HG02571 (cell line): ENCODE measurements at regions not wholly inside any gene's neighbourhood (a gene's known extent, or its start where the extent isn't known, plus 50 kb on each side); places are given as distances from the start of the nearest gene placed in this dataset.
"Not testable (repeated sequence)": the region's sequence is repeated elsewhere in the genome, so short reads cannot be mapped to it uniquely, and the experiment has no call there.

Experiments used
- ATAC-seq: cut with Tn5 transposase; IDR thresholded peaks from one replicate; pipeline ENCODE4 v1.9.1; 2021; ENCODE audit warnings: mild to moderate bottlenecking, moderate library complexity; ENCODE audit not compliant: unreplicated experiment

GRCh38 chr11:81337756-81338155, 1395.9 kb downstream of the FAM181B start:
- ATAC-seq, result no peak

- no peak for ATAC-seq
Observed at GRCh38 chr11:81332276-81332675, 1401.4 kb downstream of the FAM181B start.

GRCh38 chr11:81331611-81332235, 1401.9 kb downstream of the FAM181B start:
- ATAC-seq, result no peak

DNA sequence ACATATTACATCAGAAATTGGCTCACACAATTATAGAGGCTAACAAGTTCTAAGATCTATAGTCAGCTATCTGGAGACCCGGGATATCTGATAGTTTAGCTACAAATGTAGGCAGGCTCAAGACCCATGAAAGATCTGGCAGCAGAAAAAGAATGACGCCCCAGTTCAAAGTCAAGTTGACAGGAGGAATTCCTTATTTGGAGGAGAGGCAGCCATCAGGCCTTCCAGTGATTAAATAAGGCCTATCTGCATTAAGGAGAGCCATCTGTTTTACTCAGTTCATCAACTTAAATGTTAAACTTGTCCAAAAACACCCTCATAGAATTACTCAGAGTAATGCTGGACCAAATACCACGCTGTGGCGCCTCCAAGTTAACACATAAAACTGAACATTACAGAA, 1402.6 kb downstream of the FAM181B start:
- ATAC-seq, result no peak

- ATAC-seq, result no peak
Observed at GRCh38 chr11:81303038-81303664, 1430.5 kb downstream of the FAM181B start.

GRCh38 chr11:81301166-81301830, 1432.4 kb downstream of the FAM181B start:
- no peak for ATAC-seq

DNA sequence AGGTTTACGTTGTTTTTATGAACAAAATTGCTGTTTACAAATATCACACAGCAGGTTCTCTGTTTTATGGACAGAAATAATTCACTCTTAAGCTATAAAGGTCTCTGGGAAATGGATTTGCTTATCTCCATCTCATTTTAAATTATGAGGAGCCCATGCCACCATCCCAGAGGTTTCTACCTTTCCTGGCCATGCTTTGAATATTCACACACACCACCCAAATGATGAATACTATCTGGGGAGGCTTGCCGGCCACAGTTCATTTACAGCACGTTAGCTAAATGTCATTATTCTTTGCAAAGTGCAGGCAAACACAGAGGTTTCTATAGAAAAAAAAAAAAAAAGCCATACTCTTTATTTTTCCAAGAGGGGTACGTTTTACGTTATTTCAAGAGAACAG, 1446.7 kb downstream of the FAM181B start:
- ATAC-seq, result no peak

- no peak for ATAC-seq
Observed at GRCh38 chr11:81286550-81286949, 1447.1 kb downstream of the FAM181B start.

- ATAC-seq, result not testable (repeated sequence)
Observed at GRCh38 chr11:81280228-81280627, 1453.4 kb downstream of the FAM181B start.

GRCh38 chr11:81278991-81279390, 1454.7 kb downstream of the FAM181B start:
- no peak for ATAC-seq

DNA sequence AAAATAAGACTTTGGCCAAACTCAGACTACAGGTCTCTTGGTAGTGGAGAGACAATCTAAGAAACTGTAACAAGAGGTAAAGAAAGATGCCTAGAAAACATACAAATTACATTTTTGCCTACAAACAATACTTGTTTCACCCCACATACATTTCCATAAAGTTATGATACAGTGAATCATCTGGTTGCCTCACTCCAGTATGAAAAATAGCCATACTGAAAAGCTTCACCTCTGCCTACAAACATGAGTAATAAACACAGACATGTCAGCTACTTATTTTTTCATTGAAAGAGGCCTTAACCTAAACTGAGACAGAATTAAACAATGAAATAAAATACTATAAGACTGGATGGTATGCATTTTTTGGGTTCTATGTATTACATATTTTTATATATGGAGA, 1463.0 kb downstream of the FAM181B start:
- no peak for ATAC-seq

DNA sequence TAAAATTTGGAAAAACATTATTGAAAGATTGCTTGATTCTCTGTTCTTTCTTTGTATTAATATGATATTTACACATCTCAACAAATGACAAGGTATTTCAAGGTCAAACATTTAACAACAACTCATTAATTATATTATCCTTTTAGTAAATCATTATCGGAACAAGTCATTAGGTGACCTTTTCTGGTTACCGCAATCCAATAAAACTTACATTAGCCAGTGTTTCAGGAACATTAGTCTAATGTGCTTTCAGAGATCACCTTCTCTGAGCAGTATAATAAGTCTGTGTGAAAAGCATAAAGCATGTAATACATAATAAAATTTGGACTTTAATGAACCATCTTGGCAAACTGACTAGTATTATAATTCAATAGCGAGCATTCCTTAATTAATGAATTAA, 1466.4 kb downstream of the FAM181B start:
- no peak for ATAC-seq

- ATAC-seq, result no peak
Observed at GRCh38 chr11:81259471-81259870, 1474.2 kb downstream of the FAM181B start.

DNA sequence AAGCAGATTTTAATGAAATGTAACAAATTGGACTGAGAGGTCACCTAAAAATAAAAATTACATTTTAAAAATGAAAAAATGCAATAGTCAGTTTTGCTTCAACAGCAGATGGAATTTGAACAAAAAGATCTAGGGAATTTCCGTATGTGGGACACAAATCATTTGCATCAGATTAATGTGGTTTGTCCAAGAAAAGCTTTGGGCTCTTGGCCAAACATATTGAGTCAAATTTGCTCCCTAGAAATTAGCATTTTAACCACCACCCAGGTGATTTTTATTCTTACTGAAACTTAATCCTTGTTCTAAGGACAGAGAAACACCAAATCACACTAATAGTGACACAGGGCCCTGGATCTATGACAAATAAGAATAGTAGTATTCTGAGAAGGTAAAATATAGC, 1477.8 kb downstream of the FAM181B start:
- no peak for ATAC-seq

GRCh38 chr11:81253244-81253643, 1480.4 kb downstream of the FAM181B start:
- no peak for ATAC-seq

- ATAC-seq, result no peak
Observed at GRCh38 chr11:81246941-81247340, 1486.7 kb downstream of the FAM181B start.

GRCh38 chr11:81245791-81246190, 1487.9 kb downstream of the FAM181B start:
- ATAC-seq, result no peak

- ATAC-seq, result no peak
Observed at GRCh38 chr11:81241672-81242275, 1491.9 kb downstream of the FAM181B start.

DNA sequence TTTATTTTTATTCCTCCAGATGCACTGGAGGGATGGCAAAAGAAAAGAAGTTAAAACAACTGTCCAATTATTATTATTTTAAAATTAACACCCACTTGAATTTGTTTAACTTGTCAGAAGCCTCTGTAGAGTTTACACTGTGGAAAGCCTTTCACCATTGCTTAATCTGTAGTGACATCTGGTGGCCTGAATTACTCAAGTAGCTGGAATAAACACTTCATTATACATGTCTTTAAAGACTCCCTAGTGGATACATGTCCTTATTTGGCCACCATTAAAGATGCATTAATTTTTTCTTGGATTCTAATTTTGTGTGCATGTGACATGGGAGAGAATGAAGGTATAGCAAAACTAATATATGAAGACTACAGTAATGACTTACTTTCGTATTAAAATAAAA, 1496.5 kb downstream of the FAM181B start:
- no peak for ATAC-seq

GRCh38 chr11:81227409-81227808, 1506.3 kb downstream of the FAM181B start:
- ATAC-seq, result not testable (repeated sequence)

DNA sequence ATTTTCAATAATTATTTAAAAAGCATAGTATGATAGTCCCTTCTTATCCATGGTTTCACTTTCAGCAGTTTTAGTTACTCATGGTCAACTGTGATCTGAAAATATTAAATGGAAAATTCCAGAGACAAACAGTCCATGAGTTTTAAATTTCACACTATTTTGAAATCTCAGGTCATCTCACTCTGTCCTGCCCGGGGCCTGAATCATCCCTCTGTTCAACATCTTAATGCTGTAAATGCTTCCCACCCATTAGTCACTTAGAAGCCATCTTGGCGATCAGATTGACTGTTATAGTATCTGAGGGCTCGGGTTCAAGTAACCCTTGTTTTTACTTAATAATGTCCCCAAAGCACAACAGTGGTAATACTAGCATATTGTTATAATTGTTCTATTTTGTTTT, 1509.3 kb downstream of the FAM181B start:
- ATAC-seq, result no peak

DNA sequence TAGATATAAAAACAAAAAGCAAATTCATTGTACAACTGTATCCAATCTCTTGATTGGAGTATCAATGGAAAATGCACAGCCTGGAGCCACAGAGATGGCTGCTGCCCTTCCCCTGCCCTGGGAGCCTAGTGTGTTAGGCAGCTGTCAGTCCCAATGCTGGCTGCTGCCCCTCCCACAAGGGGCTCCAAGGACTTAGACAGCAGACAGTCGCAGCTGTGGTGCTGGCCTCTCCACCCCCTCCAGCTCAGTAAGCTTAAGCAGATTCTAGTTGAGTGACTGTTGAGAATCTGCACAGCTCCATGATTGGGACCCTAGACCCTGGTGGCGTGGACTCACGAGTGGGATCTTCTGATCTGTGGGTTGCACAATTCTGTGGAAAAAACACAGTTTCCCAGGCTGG, 1511.2 kb downstream of the FAM181B start:
- no peak for ATAC-seq
